ENCODE measurements at regions not wholly inside any gene's neighbourhood (a gene's known extent, or its start where the extent isn't known, plus 50 kb on each side); places are given as distances from the start of the nearest gene placed in this dataset.

GRCh38 chr11:93278976-93279375, 51.6 kb upstream of the DEUP1 start:
- 79% methylated on average over 2 of the region's 2 CpGs; no CpG with 5 or more reads in 1 of the 2 donors for WGBS, 2 donors (ENCODE audit: low coverage in 1 of 2)
- Histone ChIP-seq H3K27ac (no peak overlapping the region), H3K36me3 (no peaks in the 10 kb centered on the region), H3K9me3 (no peaks in the 10 kb centered on the region), H3K4me3 (no peak overlapping the region), H3K27me3 (no peaks in the 10 kb centered on the region), H3K4me1 (peaks cover 0 to 5% (median 0%) of the 10 kb centered on the region in 3 donors)
- TF ChIP-seq POLR2A (IDR thresholded peaks at IDR 0.05) = no peak
- TF ChIP-seq, protein P1, sequence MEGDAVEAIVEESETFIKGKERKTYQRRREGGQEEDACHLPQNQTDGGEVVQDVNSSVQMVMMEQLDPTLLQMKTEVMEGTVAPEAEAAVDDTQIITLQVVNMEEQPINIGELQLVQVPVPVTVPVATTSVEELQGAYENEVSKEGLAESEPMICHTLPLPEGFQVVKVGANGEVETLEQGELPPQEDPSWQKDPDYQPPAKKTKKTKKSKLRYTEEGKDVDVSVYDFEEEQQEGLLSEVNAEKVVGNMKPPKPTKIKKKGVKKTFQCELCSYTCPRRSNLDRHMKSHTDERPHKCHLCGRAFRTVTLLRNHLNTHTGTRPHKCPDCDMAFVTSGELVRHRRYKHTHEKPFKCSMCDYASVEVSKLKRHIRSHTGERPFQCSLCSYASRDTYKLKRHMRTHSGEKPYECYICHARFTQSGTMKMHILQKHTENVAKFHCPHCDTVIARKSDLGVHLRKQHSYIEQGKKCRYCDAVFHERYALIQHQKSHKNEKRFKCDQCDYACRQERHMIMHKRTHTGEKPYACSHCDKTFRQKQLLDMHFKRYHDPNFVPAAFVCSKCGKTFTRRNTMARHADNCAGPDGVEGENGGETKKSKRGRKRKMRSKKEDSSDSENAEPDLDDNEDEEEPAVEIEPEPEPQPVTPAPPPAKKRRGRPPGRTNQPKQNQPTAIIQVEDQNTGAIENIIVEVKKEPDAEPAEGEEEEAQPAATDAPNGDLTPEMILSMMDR (IDR thresholded peaks at IDR 0.05) = no peak
- TF ChIP-seq EP300 (IDR thresholded peaks at IDR 0.05) = no peak
- TF ChIP-seq POLR2AphosphoS5 (IDR thresholded peaks at IDR 0.05) = no peak
- ATAC-seq = no peak

DNA sequence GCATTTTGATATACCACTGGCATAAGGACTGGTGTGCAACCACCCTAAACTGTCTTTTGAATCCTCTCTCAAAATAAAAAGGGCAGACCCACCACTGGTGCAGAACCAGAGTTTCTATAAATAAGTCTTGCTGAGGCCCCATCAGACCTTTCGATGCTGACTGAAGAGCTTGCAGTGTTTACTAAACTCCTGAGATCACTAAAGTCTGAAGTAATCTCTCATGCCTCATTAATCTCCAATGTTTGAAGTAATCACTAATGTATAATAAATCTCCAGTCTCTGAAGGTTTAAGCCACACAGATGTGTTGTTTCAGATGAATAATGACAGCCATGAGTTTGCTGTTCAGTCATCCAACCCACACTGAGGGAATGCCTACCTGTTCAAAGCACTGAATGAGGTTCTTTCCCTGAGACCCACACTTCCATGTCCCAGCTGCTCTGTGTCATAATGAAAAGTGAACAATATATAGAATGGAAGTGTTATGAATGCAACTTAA, 50.6 kb upstream of the DEUP1 start:
- no peak for ATAC-seq
- H3K9me3 ChIP-seq = no peaks in the 10 kb centered on the region
- no peaks in the 10 kb centered on the region for H3K27me3 ChIP-seq
- WGBS, 2 donors (ENCODE audit: low coverage in 1 of 2) = 15 to 38% methylated on average over 1 of the region's 1 CpG
- no peak overlapping the region for H3K4me3 ChIP-seq
- peaks cover 0 to 5% (median 0%) of the 10 kb centered on the region in 3 donors for H3K4me1 ChIP-seq
- no peaks in the 10 kb centered on the region for H3K36me3 ChIP-seq
- TF ChIP-seq, protein P1 (IDR thresholded peaks at IDR 0.05) = no peak
- TF ChIP-seq EP300 (IDR thresholded peaks at IDR 0.05) = no peak
- no peak for TF ChIP-seq POLR2A (IDR thresholded peaks at IDR 0.05)
- TF ChIP-seq POLR2AphosphoS5 (IDR thresholded peaks at IDR 0.05) = no peak
- no peak overlapping the region for H3K27ac ChIP-seq

All from gastroesophageal sphincter (tissue), 4 donors.